ENCODE measurements at regions not wholly inside any gene's neighbourhood (a gene's known extent, or its start where the extent isn't known, plus 50 kb on each side); places are given as distances from the start of the nearest gene placed in this dataset.
A peak's percentile ranks its signal among the peaks of the same experiment; 100 is the strongest.

DNA sequence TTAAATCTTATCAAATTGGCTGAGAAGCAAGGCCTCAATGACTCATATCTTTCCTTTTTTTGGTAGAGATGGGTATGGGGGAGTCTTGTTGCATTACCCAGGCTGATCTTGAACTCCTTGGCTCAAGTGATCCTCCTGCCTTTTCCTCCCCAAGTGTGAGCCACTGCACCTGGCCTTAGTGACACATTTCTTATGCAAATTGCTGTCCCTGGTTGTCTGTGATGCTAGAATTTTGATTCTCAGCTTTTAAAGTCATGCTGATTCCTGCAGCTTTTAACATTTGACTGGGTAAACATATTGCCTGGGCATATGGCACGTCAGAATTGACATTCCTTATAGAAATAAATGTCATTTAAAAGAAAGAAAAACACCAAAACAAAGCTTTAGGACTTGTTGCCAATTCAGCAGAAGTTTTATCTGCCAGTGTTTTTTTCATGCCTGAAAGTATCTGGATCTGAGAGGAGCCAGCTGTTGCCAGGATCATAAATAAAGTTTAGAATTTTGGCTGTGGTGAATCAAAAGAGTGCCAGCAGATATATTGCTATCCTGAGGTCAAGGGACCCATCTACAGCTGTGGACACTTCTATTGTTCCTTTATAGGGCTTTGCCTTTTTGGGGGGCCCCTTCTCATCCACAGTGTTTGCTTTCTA is 446.7 kb upstream of the AMELY start:
- WGBS, 2 experiments (ENCODE audit: extremely low coverage in 1 of 2, insufficient coverage in 1 of 2, insufficient read length in 1 of 2, insufficient replicate concordance in 2 of 2, low coverage in 1 of 2, low lambda C conversion rate in 2 of 2, missing lambda C conversion rate in 1 of 2): 0% methylated on average over 1 of the region's 1 CpG; no CpG with 5 or more reads in 1 of the 2 experiments
- Histone ChIP-seq H4K91ac (replicated peaks; ENCODE audit: insufficient read length, low read length) (no peak overlapping the region), H4K8ac (ENCODE audit: extremely low read depth, insufficient read depth, low read length) (no peak overlapping the region), H3K4me3 (ENCODE audit: extremely low read depth in 1 of 4, insufficient read depth in 2 of 4, low read depth in 3 of 4, low read length in 4 of 4) (peak overlapping the region in 1 of 4 experiments; percentile 6; a peak in 1 of 8 replicates), H2AFZ (ENCODE audit: low read length) (no peak overlapping the region), H2BK12ac (ENCODE audit: low read depth, low read length) (no peak overlapping the region), H3K27me3 (replicated peaks in 1 of 4; ENCODE audit: control insufficient read depth in 3 of 4, extremely low read depth in 1 of 4, insufficient read depth in 3 of 4, low read length in 3 of 4) (no peaks in the 10 kb centered on the region), H3K56ac (replicated peaks; ENCODE audit: insufficient read length, low read depth, low read length) (no peak overlapping the region), H3K4me2 (ENCODE audit: insufficient read depth in 1 of 2, low read depth in 2 of 2, low read length in 2 of 2) (0 out of 4 replicates have a peak overlapping the region, but pooled peaks of 1 of the 2 experiments have one; percentile 7), H2AK5ac (ENCODE audit: low read depth, low read length) (no peak overlapping the region), H3K79me1 (ENCODE audit: low read depth, low read length) (no peaks in the 10 kb centered on the region), H2BK15ac (ENCODE audit: low read length) (no peak overlapping the region), H3K18ac (ENCODE audit: extremely low read depth, low read length) (no peak overlapping the region), H2BK5ac (ENCODE audit: low read depth, low read length) (no peak overlapping the region), H3K79me2 (ENCODE audit: control insufficient read depth in 1 of 2, insufficient read depth in 2 of 2, low read length in 2 of 2) (peaks cover 0 to 8% of the 10 kb centered on the region in 2 experiments; a peak in 1 of 4 replicates), H3K9me3 (ENCODE audit: insufficient read depth in 2 of 2, low read depth in 1 of 2, low read length in 1 of 2) (no peaks in the 10 kb centered on the region), H4K20me1 (replicated peaks in 1 of 2; ENCODE audit: control insufficient read depth in 1 of 2, insufficient read depth in 2 of 2, low read length in 2 of 2) (peaks cover 0 to 2% of the 10 kb centered on the region in 2 experiments), H3K4ac (replicated peaks; ENCODE audit: insufficient read length, low read depth, low read length) (no peak overlapping the region), H3K27ac (ENCODE audit: low read depth, low read length) (no peak overlapping the region), H3K9ac (replicated peaks in 1 of 4; ENCODE audit: extremely low read depth in 1 of 4, low read depth in 3 of 4, low read length in 3 of 4) (no peak overlapping the region), H3K14ac (ENCODE audit: insufficient read length) (no peak overlapping the region), H2BK120ac (replicated peaks; ENCODE audit: low read depth, low read length) (no peak overlapping the region), H3K36me3 (ENCODE audit: control insufficient read depth in 2 of 4, insufficient read depth in 4 of 4, low read length in 3 of 4) (peaks cover 0 to 7% (median 2%) of the 10 kb centered on the region in 4 experiments; a peak in 5 of 8 replicates), H3K23me2 (ENCODE audit: low read depth, low read length) (no peaks in the 10 kb centered on the region), H4K5ac (ENCODE audit: insufficient read length, low read depth, low read length) (no peak overlapping the region), H3K4me1 (replicated peaks in 1 of 4; ENCODE audit: control insufficient read depth in 3 of 4, insufficient read depth in 4 of 4, low read length in 3 of 4) (peaks cover 0 to 2% (median 1%) of the 10 kb centered on the region in 4 experiments; a peak in 1 of 7 replicates), H3K23ac (ENCODE audit: insufficient read length) (no peak overlapping the region), H2BK20ac (ENCODE audit: low read length) (no peak overlapping the region)
- CTCF ChIA-PET (ENCODE audit: partially characterized antibody): no interaction called here
- no peak for DNase-seq (ENCODE audit: low read depth in 1 of 2, low spot score in 2 of 2)
- POLR2A ChIA-PET (ENCODE audit: partially characterized antibody): no interaction called here
- FAIRE-seq: no peak
- TF ChIP-seq BACH1 (IDR thresholded peaks at IDR 0.05; ENCODE audit: low read length) (no peak), EGR1 (IDR thresholded peaks at IDR 0.05; ENCODE audit: borderline replicate concordance, low read depth, low read length) (no peak), KDM5A (IDR thresholded peaks at IDR 0.05; ENCODE audit: low read length) (no peak), GTF2F1 (IDR thresholded peaks at IDR 0.05; ENCODE audit: borderline replicate concordance, low read depth, low read length) (no peak), TCF12 (IDR thresholded peaks at IDR 0.05; ENCODE audit: low read depth, low read length) (no peak), ATF3 (IDR thresholded peaks at IDR 0.05; ENCODE audit: insufficient read depth, low read depth, low read length) (no peak), SP1 (IDR thresholded peaks at IDR 0.05; ENCODE audit: low read depth, low read length) (no peak), HDAC6 (IDR thresholded peaks at IDR 0.05; ENCODE audit: low read depth, low read length) (no peak), POLR2A (IDR thresholded peaks at IDR 0.05; ENCODE audit: control extremely low read depth in 1 of 2, low read depth in 2 of 2, low read length in 2 of 2) (no peak), TAF7 (optimal IDR thresholded peaks at IDR 0.05; ENCODE audit: borderline replicate concordance, low read depth, low read length) (no peak), CHD2 (IDR thresholded peaks at IDR 0.05; ENCODE audit: low read length) (no peak), FOSL1 (IDR thresholded peaks at IDR 0.05; ENCODE audit: insufficient read depth, low read depth, low read length) (no peak)
- TF ChIP-seq, protein P1, sequence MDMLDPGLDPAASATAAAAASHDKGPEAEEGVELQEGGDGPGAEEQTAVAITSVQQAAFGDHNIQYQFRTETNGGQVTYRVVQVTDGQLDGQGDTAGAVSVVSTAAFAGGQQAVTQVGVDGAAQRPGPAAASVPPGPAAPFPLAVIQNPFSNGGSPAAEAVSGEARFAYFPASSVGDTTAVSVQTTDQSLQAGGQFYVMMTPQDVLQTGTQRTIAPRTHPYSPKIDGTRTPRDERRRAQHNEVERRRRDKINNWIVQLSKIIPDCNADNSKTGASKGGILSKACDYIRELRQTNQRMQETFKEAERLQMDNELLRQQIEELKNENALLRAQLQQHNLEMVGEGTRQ (IDR thresholded peaks at IDR 0.05; ENCODE audit: low read length): no peak

Measured in H1 (cell line).